HG02973 (cell line): ENCODE measurements at regions not wholly inside any gene's neighbourhood (a gene's known extent, or its start where the extent isn't known, plus 50 kb on each side); places are given as distances from the start of the nearest gene placed in this dataset.

ENCODE experiments used
- ATAC-seq: cut with Tn5 transposase; IDR thresholded peaks from one replicate; pipeline ENCODE4 v1.9.1; 2021; ENCODE audit warnings: moderate library complexity; ENCODE audit not compliant: unreplicated experiment

- ATAC-seq, result no peak
These were observed 54.7 kb upstream of the PGM2 start for GRCh38 chr4:37771771-37772170.

- no peak for ATAC-seq
These were observed 56.5 kb upstream of the PGM2 start for GRCh38 chr4:37770016-37770415.

GRCh38 chr4:37769391-37769989 lies 57.0 kb upstream of the PGM2 start:
- ATAC-seq, result no peak

GRCh38 chr4:37767546-37767945 lies 58.9 kb upstream of the PGM2 start:
- no peak for ATAC-seq

- no peak for ATAC-seq
These were observed 59.5 kb upstream of the PGM2 start for GRCh38 chr4:37767019-37767418.

- ATAC-seq, result peak; percentile 68
These were observed 60.7 kb upstream of the PGM2 start for GRCh38 chr4:37765741-37766140.

- ATAC-seq, result no peak
These were observed 62.7 kb upstream of the PGM2 start for GRCh38 chr4:37763831-37764230.

GRCh38 chr4:37762991-37763368 lies 63.5 kb upstream of the PGM2 start:
- no peak for ATAC-seq

GRCh38 chr4:37762294-37762990 lies 64.0 kb upstream of the PGM2 start:
- ATAC-seq, result no peak

- ATAC-seq, result no peak
These were observed 65.6 kb upstream of the PGM2 start for GRCh38 chr4:37760840-37761239.

GRCh38 chr4:37759833-37760232 lies 66.7 kb upstream of the PGM2 start:
- no peak for ATAC-seq

GRCh38 chr4:37758226-37758625 lies 68.3 kb upstream of the PGM2 start:
- ATAC-seq, result no peak

- ATAC-seq, result no peak
These were observed 68.7 kb upstream of the PGM2 start for GRCh38 chr4:37757761-37758160.

- ATAC-seq, result no peak
These were observed 69.4 kb upstream of the PGM2 start for GRCh38 chr4:37757121-37757520.

- no peak for ATAC-seq
These were observed 68.4 kb upstream of the RELL1 start for GRCh38 chr4:37754410-37755185.

- ATAC-seq, result peak; percentile 77
These were observed 63.3 kb upstream of the RELL1 start for GRCh38 chr4:37749398-37749988.

- ATAC-seq, result no peak
These were observed 62.3 kb upstream of the RELL1 start for GRCh38 chr4:37748485-37748884.

GRCh38 chr4:37747772-37748330 lies 61.7 kb upstream of the RELL1 start:
- ATAC-seq, result no peak

- ATAC-seq, result peak; percentile 56
These were observed 60.7 kb upstream of the RELL1 start for GRCh38 chr4:37746852-37747251.

- ATAC-seq, result no peak
These were observed 59.8 kb upstream of the RELL1 start for GRCh38 chr4:37745946-37746345.

GRCh38 chr4:37742149-37742548 lies 56.0 kb upstream of the RELL1 start:
- ATAC-seq, result no peak
